ENCODE measurements at regions not wholly inside any gene's neighbourhood (a gene's known extent, or its start where the extent isn't known, plus 50 kb on each side); places are given as distances from the start of the nearest gene placed in this dataset.

DNA sequence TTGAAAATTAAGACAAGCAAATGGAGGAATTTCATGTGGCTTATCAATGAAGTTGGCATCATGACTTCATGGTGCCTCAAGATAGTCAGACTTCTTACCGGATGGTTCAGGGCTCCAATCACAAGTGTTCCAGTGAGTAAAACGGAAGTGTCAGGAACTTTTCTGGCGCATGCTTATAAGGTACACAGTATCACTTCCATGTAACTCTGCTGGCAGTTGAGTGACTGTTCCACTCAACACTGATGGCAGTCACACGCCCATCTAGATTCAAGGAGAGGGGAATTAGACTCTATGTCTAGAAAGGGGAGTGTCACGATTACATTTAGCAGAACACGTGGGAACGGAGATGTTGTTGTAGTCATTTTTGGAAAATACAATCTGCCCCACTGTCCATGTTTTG, 114.3 kb downstream of the KCTD15 start:
- Mint-ChIP-seq H3K36me3 (no peaks in the 10 kb centered on the region), H3K4me3 (no peak overlapping the region), H3K27ac (no peak overlapping the region), H3K27me3 (peaks cover 39% of the 10 kb centered on the region), H3K9me3 (ENCODE audit: low read depth) (no peaks in the 10 kb centered on the region), H3K4me1 (ENCODE audit: low read depth) (peaks cover 5% of the 10 kb centered on the region)

DNA sequence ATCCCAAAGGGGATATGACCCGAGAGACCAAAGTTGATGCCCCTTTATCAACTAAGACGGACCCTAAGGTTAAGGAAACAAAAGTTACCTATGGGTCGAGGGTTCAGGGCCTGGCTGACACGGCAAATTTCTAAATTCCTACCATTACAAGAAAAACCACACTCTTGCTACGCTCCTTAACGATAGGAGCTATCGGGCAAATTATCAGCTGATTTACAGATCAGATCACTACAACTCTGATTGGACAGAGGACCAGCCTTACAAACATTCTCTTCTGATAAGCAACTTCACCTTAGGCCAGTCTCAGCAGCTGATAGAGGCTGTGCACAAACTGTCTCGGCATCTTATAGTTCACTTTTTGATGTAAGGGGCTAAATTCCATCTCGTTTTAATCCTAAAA, 117.9 kb downstream of the KCTD15 start:
- Mint-ChIP-seq H3K9me3 (ENCODE audit: low read depth) (no peaks in the 10 kb centered on the region), H3K4me3 (no peak overlapping the region), H3K36me3 (no peaks in the 10 kb centered on the region), H3K4me1 (ENCODE audit: low read depth) (no peaks in the 10 kb centered on the region), H3K27ac (no peak overlapping the region), H3K27me3 (peaks cover 21% of the 10 kb centered on the region)

DNA sequence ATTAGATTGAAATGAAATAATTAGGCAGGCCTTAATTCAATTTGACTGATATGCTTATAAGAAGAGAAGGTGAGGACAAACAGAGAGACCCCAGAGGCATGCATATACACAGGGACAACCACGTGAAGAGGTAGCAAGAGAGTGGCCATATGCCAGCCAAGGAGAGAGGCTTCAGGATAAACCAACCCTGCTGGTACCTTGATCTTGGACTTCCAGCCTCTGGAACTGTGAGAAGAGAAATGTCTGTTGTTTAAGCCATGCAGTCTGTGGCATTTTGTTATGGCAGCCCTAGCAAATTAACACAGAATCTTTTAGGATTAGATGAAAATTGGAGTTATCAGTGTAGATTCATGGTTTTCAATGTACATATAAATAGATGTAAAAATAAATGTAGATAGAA, 120.1 kb downstream of the KCTD15 start:
- Mint-ChIP-seq H3K4me3 (no peak overlapping the region), H3K27me3 (peaks cover 17% of the 10 kb centered on the region), H3K27ac (no peak overlapping the region), H3K4me1 (ENCODE audit: low read depth) (no peaks in the 10 kb centered on the region), H3K9me3 (ENCODE audit: low read depth) (no peaks in the 10 kb centered on the region), H3K36me3 (no peaks in the 10 kb centered on the region)

DNA sequence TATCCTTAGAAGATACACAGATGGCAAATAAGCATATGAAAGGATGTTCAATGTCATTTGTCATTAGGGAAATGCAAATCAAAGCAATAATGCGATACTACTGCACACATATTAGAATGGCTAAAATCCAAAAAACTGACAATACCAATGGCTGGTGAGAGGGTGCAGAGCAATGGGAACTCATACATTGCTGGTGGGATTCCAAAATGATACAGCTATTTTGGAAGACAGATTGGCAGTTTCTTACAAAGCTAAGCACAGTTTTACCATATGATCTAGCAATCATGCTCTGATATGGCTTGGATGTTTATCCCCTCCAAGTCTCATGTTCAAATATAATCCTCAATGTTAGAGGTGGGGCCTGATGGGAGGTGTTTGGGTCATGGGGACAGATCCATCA, 122.6 kb downstream of the KCTD15 start:
- Mint-ChIP-seq H3K27me3 (peaks cover 11% of the 10 kb centered on the region), H3K36me3 (peaks cover 3% of the 10 kb centered on the region), H3K27ac (no peak overlapping the region), H3K4me3 (no peak overlapping the region), H3K4me1 (ENCODE audit: low read depth) (no peaks in the 10 kb centered on the region), H3K9me3 (ENCODE audit: low read depth) (no peaks in the 10 kb centered on the region)

DNA sequence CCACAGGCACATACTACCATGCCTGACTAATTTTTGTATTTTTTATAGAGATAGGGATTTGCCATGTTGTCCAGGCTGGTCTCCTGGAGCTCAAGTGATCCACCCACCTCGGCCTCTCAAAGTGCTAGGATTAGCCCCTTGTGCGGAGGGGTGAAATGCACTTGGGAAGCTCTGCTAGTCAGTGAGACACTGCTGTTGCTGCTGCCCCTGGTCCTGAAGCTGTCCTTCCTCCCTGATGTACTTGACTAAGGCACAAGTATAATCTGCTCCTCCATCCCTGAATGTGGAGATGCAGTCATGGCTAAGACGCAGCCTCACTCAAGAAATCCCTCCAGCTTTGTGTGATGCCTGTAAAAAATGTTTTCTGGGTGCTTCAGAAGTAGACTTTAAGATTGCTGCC, 124.5 kb downstream of the KCTD15 start:
- Mint-ChIP-seq H3K4me3 (no peak overlapping the region), H3K9me3 (ENCODE audit: low read depth) (no peaks in the 10 kb centered on the region), H3K27ac (no peak overlapping the region), H3K27me3 (peaks cover 11% of the 10 kb centered on the region), H3K36me3 (peaks cover 3% of the 10 kb centered on the region), H3K4me1 (ENCODE audit: low read depth) (no peaks in the 10 kb centered on the region)

DNA sequence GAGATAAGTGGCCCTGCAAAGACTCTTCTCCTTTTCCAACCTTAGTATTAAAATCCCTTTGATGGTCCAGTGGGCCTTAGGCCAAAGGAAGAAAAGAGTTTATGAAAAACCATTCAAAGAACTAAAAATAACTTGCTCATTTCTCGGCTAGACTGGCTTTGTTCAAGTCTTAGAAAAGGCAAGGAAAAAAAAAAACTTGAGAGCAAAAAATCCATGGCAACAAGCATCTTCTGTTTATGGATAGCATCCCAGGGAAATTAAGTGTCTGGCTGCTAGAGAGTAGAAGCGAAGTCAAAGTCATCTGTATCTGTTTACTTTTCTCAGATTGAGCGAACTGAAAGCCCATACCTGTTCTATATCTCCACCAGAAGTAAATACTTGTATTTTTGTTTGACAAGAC, 129.6 kb downstream of the KCTD15 start:
- Mint-ChIP-seq H3K4me1 (ENCODE audit: low read depth) (no peaks in the 10 kb centered on the region), H3K27ac (no peak overlapping the region), H3K36me3 (peaks cover 3% of the 10 kb centered on the region), H3K4me3 (no peak overlapping the region), H3K9me3 (ENCODE audit: low read depth) (no peaks in the 10 kb centered on the region), H3K27me3 (peaks cover 12% of the 10 kb centered on the region)

DNA sequence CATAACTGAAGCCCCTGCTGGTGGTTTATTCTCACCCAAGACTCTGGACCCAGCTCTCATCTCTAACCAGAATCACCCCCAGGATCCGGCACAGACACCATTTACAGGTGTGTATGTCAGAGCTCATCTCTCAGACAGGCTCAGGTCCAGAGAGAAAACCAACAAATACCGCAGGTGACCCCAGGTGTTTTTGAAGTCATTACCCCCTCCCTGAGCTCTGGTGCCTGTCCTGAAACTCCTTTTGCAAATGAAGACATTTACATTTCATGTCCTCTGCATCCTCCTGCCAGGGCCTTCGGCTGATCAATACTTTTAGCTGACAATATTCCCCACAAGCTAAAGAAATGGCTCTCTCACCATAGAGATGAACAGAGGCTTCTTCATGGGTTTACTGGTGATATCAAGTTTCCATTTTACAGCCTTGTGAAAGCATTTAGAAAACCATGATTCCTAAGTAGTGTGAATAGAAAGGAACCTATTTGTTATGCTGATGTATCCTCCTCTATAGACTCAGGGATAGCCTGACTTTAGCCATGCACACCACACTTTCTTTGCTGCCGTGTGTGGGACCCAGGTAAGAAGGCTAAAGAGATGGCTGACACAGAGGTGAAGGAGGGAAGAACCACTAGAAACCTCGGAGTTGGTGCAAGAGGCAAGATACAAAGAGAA, 131.3 kb downstream of the KCTD15 start:
- H3K9me3 Mint-ChIP-seq (ENCODE audit: low read depth): no peaks in the 10 kb centered on the region
- no peaks in the 10 kb centered on the region for H3K4me1 Mint-ChIP-seq (ENCODE audit: low read depth)
- H3K27ac Mint-ChIP-seq: no peak overlapping the region
- H3K36me3 Mint-ChIP-seq: peaks cover 3% of the 10 kb centered on the region
- H3K27me3 Mint-ChIP-seq: peaks cover 10% of the 10 kb centered on the region
- H3K4me3 Mint-ChIP-seq: no peak overlapping the region

DNA sequence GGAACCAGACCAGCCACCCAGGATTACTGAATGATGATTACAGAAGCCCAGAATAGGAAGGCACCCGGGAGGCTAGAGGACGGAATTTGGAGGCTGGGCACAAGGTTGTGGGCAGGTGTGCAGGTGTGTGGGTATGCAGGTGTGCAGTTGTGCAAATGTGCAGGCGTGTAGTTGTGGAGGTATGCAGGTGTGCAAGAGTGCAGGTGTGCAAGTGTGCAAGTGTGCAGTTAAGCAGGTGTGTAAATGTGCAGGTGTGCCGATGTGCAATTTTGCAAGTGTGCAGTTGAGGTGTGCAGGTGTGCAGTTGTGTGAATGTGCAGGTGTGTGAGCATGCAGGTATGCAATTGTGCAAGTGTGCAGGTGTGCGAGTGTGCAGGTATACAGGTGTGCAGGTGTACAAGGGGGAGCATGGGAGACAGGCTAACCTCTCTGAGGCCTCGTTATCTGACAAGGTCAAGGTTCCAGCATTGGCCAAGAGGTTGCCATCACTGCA, 131.8 kb downstream of the KCTD15 start:
- H3K27ac Mint-ChIP-seq: no peak overlapping the region
- no peaks in the 10 kb centered on the region for H3K4me1 Mint-ChIP-seq (ENCODE audit: low read depth)
- H3K9me3 Mint-ChIP-seq (ENCODE audit: low read depth): no peaks in the 10 kb centered on the region
- no peak overlapping the region for H3K4me3 Mint-ChIP-seq
- H3K36me3 Mint-ChIP-seq: no peaks in the 10 kb centered on the region
- H3K27me3 Mint-ChIP-seq: peaks cover 8% of the 10 kb centered on the region

DNA sequence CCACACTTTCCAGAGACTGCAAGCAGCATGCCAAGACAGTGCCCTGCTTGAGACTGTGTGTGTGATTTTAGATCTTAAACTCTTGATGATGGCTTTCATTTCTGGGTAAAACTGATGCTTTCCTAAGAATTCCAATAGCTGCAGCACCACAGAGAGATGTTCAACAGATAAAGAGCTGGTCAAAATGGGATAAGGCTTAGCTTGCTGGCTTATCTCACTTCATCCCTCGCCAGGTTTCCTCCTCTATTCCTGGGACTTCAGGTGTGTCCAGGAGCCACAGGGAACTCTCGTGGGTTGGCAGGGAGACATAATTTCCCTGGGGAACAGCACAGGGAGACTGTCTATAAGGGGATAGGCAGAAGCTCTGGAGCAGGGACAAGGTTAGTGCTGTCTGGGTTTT, 137.3 kb downstream of the KCTD15 start:
- H3K27me3 Mint-ChIP-seq: peaks cover 8% of the 10 kb centered on the region
- H3K27ac Mint-ChIP-seq: no peak overlapping the region
- H3K4me3 Mint-ChIP-seq: no peak overlapping the region
- H3K36me3 Mint-ChIP-seq: no peaks in the 10 kb centered on the region
- H3K4me1 Mint-ChIP-seq (ENCODE audit: low read depth): no peaks in the 10 kb centered on the region
- H3K9me3 Mint-ChIP-seq (ENCODE audit: low read depth): no peaks in the 10 kb centered on the region

DNA sequence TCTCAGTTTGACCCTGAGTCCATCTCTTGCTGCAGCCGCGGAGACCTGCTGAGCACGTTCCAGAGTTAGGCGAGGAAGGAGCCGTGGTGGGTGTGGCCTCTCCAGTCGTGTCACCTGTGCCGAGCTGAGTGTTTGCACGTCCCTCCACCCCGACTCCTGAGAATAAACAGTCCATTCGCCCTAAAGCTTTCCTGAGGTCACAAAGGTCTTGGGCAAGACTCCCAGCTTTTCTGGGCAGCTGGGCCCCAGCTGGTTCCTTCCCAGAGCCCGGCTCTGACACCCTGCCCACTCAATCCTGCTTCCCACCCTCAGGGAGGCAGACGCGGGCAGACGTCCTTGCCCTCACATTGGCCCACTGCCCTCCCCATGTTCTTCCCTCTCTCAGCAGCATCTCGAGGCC, 142.2 kb downstream of the KCTD15 start:
- H3K27me3 Mint-ChIP-seq: peaks cover 3% of the 10 kb centered on the region
- H3K4me1 Mint-ChIP-seq (ENCODE audit: low read depth): no peaks in the 10 kb centered on the region
- H3K27ac Mint-ChIP-seq: no peak overlapping the region
- H3K4me3 Mint-ChIP-seq: no peak overlapping the region
- no peaks in the 10 kb centered on the region for H3K9me3 Mint-ChIP-seq (ENCODE audit: low read depth)
- no peaks in the 10 kb centered on the region for H3K36me3 Mint-ChIP-seq

DNA sequence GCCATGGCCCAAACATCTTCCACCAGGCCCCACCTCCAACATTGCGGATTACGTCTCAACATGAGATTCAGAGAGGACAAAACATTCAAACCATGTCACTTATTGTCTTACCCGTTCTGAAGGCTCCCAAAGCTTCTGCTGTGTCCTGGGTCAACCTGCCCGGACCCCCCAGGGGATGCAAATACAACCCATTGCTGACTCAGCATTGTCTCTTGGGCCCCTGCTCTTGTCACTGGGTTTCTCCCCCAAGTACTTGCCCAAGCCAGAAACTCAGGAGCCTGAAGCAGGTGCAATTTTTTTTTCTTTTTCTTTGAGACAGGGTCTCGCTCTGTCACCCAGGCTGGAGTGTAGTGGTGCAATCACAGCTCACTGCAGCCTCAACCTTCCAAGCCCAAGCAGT, 144.5 kb downstream of the KCTD15 start:
- H3K36me3 Mint-ChIP-seq: no peaks in the 10 kb centered on the region
- H3K4me1 Mint-ChIP-seq (ENCODE audit: low read depth): no peaks in the 10 kb centered on the region
- peaks cover 3% of the 10 kb centered on the region for H3K27me3 Mint-ChIP-seq
- H3K27ac Mint-ChIP-seq: no peak overlapping the region
- no peak overlapping the region for H3K4me3 Mint-ChIP-seq
- H3K9me3 Mint-ChIP-seq (ENCODE audit: low read depth): no peaks in the 10 kb centered on the region

DNA sequence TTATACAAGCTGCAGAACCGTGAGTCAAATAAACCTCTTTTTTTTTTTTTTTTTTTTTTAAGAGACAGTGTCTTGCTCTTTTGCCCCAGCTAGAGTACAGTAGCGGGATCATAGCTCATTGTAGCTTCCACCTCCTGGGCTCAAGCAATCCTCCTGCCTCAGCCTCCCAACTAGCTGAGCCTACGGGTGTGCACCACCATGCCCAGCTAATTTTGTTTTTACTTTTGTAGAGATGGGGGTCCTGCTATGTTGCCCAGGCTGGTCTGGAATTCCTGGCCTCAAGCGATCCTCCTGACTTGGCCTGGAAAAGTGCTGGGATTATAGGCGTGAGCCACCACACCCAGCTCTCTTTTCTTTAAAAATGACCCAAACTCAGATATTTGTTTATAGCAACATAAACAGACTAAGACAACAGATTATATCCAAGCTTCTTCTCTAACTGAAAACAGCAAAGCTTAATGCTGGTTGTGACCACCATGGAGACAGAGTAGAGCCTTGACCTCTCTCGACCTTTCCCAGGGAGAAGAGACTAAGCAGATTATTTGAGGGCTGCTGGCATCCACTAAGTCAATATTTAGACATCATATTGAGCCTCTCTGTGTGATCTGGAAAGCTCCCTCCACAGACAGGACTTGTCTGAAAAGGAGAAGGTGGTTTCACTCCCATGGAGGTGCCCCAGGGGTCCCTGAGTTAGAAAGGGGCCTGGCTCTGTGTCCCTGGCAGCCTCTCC, 150.0 kb downstream of the KCTD15 start:
- no peak overlapping the region for H3K27ac Mint-ChIP-seq

DNA sequence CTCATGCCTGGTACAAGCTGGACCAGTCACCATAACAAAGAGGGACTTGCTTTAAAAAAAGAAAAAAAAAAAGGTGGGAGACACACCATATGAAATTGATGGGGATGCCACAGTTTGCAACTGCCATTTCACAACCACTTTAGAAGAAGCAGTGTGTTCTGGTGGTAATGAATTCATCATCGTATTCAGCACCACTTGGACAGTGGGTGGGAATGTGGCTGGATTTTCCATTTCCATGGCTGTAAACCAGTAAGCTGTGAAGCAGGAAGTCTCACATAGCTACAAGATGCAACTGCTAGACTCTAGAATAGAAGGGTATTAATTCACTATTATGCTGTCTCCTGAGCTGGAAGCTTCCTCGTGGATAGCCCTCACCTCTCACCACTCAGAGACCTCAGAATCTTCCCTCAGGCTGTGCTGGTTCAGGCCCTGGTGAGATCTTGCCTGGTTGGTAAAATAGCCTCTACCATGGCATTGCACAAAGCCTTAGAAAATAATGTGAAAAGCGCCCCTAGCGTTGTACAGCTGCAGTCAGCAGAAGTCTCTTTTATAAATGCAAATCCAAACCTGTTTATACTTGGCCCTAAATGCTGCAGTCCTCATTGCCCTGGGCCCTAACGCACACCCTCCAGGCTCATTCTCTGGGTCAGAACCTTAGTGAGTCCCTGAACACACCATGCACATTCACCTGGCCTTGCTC, 150.7 kb downstream of the KCTD15 start:
- Mint-ChIP-seq H3K4me3 (no peak overlapping the region), H3K9me3 (ENCODE audit: low read depth) (no peaks in the 10 kb centered on the region), H3K36me3 (no peaks in the 10 kb centered on the region), H3K4me1 (ENCODE audit: low read depth) (no peaks in the 10 kb centered on the region), H3K27ac (no peak overlapping the region), H3K27me3 (peaks cover 4% of the 10 kb centered on the region)

More for the DNA sequence above, 150.0 kb downstream of the KCTD15 start:
- no peaks in the 10 kb centered on the region for H3K36me3 Mint-ChIP-seq
- H3K4me1 Mint-ChIP-seq (ENCODE audit: low read depth): no peaks in the 10 kb centered on the region
- no peak overlapping the region for H3K4me3 Mint-ChIP-seq
- H3K27me3 Mint-ChIP-seq: peaks cover 4% of the 10 kb centered on the region
- no peaks in the 10 kb centered on the region for H3K9me3 Mint-ChIP-seq (ENCODE audit: low read depth)

DNA sequence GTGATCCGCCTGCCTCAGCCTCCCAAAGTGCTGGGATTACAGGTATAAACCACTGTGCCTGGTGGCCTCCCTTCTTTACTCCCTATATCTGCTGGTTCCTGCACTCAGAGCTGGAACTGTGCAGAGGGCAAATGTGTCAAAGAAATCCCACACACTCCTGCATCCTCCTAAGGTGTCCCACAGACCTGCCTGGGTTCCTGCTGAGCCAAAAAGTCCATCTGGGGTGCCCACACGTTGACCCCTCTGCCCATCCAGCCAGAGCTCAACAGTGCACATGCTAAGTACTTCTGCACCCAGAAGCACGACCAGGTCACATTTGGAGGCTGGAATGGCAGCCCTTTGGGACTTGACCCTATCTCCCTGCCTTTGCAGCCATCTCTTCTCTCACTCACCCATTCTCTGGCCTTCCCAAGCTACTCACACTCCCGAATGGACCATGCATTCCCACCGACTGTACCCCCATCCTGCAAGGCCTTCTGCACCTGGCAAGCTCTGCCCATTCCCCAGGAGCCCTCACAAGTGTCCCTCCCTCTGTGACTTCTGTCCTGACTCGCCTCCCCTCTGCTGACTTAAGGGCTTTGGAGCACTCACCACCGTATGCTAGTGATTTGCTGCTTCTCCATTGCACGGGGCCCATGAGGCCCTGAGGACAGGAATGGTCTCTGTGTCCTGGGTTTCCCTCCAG, 152.1 kb downstream of the KCTD15 start:
- Mint-ChIP-seq H3K27me3 (peaks cover 4% of the 10 kb centered on the region), H3K27ac (no peak overlapping the region), H3K4me1 (ENCODE audit: low read depth) (no peaks in the 10 kb centered on the region), H3K9me3 (ENCODE audit: low read depth) (no peaks in the 10 kb centered on the region), H3K36me3 (no peaks in the 10 kb centered on the region), H3K4me3 (no peak overlapping the region)

Data from activated naive CD8-positive, alpha-beta T cell (primary cell).